ENCODE measurements at regions not wholly inside any gene's neighbourhood (a gene's known extent, or its start where the extent isn't known, plus 50 kb on each side); places are given as distances from the start of the nearest gene placed in this dataset.

DNA sequence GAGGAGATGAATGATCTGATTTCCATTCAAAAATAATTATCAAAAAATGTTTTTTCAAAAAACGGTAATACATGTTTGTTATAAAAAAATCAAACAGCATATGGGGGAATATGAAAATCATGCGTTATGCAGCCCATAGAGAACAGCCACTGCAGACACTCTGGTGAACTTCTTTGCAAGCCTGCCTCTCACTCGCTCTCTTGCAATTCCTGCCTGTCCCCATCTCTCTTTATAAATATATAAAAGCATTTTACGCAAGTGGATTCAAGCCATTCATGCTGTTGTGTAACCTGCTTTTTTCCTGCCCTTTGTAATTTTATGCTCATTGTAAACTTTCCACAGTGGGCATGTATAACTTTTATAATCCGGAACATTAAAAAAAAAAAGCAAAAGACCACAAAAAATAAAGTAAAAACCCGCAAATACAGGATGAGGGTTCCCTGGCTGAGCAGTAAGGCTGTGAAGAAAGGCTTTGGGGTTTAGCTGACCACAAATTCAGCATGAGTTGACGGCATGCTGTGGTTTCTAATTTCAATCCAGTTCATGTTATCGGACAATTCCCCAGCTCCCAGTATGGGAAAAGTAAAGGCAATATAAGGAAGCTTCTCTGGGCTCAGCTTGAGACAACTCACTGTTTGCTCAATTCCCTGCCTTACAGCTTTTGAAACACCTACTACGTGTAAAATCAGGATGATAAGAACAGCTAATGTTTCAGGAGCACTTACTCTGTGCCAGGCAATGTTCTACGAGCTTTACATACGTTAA is 52.8 kb upstream of the ZBTB40 start:
- TF ChIP-seq POLR2AphosphoS5 (IDR thresholded peaks at IDR 0.05; ENCODE audit: borderline replicate concordance, low read depth, low read length) (no peak; the same call in 1 of the 2 replicates), EZH2 (IDR thresholded peaks at IDR 0.05) (no peak), FOXP2 (optimal IDR thresholded peaks at IDR 0.05; ENCODE audit: control extremely low read depth, extremely low read length, insufficient read depth) (no peak)
